ENCODE measurements at regions not wholly inside any gene's neighbourhood (a gene's known extent, or its start where the extent isn't known, plus 50 kb on each side); places are given as distances from the start of the nearest gene placed in this dataset.

- Histone ChIP-seq H3K27ac (ENCODE audit: extremely low read depth, low read depth, low read length) (no peak overlapping the region), H3K9me3 (ENCODE audit: control insufficient read depth, insufficient read depth, low read depth, low read length) (no peaks in the 10 kb centered on the region), H3K36me3 (ENCODE audit: control insufficient read depth in 2 of 2, insufficient read depth in 1 of 2, low read length in 2 of 2) (no peaks in the 10 kb centered on the region), H3K4me1 (ENCODE audit: control insufficient read depth, insufficient read depth, low read length) (no peaks in the 10 kb centered on the region), H3K4me3 (ENCODE audit: low read depth, low read length) (no peak overlapping the region)
- CTCF ChIA-PET: interaction anchor here (1.1 kb wide), 1 partner anchor 12 kb away, joined by 3 read pairs; no protein-coding TSS in a partner anchor
- POLR2A ChIA-PET: no interaction called here
- no peak for TF ChIP-seq ZNF174 (tag by site-specific recombination; IDR thresholded peaks at IDR 0.05)
- TF ChIP-seq ELK4 (IDR thresholded peaks at IDR 0.05; ENCODE audit: borderline replicate concordance, low read depth, low read length): no peak
- TF ChIP-seq ZNF501 (tag by site-specific recombination; IDR thresholded peaks at IDR 0.05): no peak
- TF ChIP-seq ZFHX2 (tag by site-specific recombination; conservative IDR thresholded peaks at IDR 0.05): no peak
- TF ChIP-seq ZNF529 (tag by site-specific recombination; IDR thresholded peaks at IDR 0.05; ENCODE audit: insufficient replicate concordance): no peak
These were observed 304.4 kb upstream of the SLC39A10 start for GRCh38 chr2:195352581-195352980.

- POLR2A ChIA-PET: no interaction called here
These were observed 313.0 kb upstream of the SLC39A10 start for GRCh38 chr2:195343942-195344530.

GRCh38 chr2:195343540-195343939 lies 313.5 kb upstream of the SLC39A10 start:
- POLR2A ChIA-PET: no interaction called here
- CTCF ChIA-PET: no interaction called here
- no peak overlapping the region for H3K27ac ChIP-seq (ENCODE audit: extremely low read depth, low read depth, low read length)
- H3K4me3 ChIP-seq (ENCODE audit: low read depth, low read length): no peak overlapping the region
- H3K9me3 ChIP-seq (ENCODE audit: control insufficient read depth, insufficient read depth, low read depth, low read length): no peaks in the 10 kb centered on the region
- no peaks in the 10 kb centered on the region for H3K36me3 ChIP-seq (ENCODE audit: control insufficient read depth in 2 of 2, insufficient read depth in 1 of 2, low read length in 2 of 2)
- H3K4me1 ChIP-seq (ENCODE audit: control insufficient read depth, insufficient read depth, low read length): no peaks in the 10 kb centered on the region
- TF ChIP-seq ZBTB8A (tag by site-specific recombination; IDR thresholded peaks at IDR 0.05): no peak
- TF ChIP-seq ZFP69B (tag by site-specific recombination; IDR thresholded peaks at IDR 0.05): no peak
- no peak for TF ChIP-seq GLIS1 (tag by site-specific recombination; IDR thresholded peaks at IDR 0.05)
- TF ChIP-seq PRDM10 (tag by site-specific recombination; IDR thresholded peaks at IDR 0.05): no peak
- no peak for TF ChIP-seq ZNF626 (tag by site-specific recombination; IDR thresholded peaks at IDR 0.05)
- TF ChIP-seq ZNF501 (tag by site-specific recombination; IDR thresholded peaks at IDR 0.05): no peak
- TF ChIP-seq ZNF560 (tag by site-specific recombination; IDR thresholded peaks at IDR 0.05; ENCODE audit: borderline replicate concordance): no peak
- TF ChIP-seq ZNF169 (tag by site-specific recombination; IDR thresholded peaks at IDR 0.05): no peak
- TF ChIP-seq ZNF155 (tag by site-specific recombination; IDR thresholded peaks at IDR 0.05): no peak
- no peak for TF ChIP-seq ZNF391 (tag by site-specific recombination; IDR thresholded peaks at IDR 0.05; ENCODE audit: borderline replicate concordance, low read depth)

More at GRCh38 chr2:195343942-195344530, 313.0 kb upstream of the SLC39A10 start:
- TF ChIP-seq ZNF501 (tag by site-specific recombination; IDR thresholded peaks at IDR 0.05): no peak
- TF ChIP-seq ZNF302 (tag by site-specific recombination; IDR thresholded peaks at IDR 0.05; ENCODE audit: low read depth): no peak
- TF ChIP-seq INSM2 (tag by site-specific recombination; IDR thresholded peaks at IDR 0.05): no peak
- TF ChIP-seq ZNF354C (tag by site-specific recombination; IDR thresholded peaks at IDR 0.05; ENCODE audit: borderline replicate concordance, low read depth): no peak
- TF ChIP-seq ZNF202 (tag by site-specific recombination; IDR thresholded peaks at IDR 0.05; ENCODE audit: borderline replicate concordance): no peak
- TF ChIP-seq KLF1 (tag by site-specific recombination; IDR thresholded peaks at IDR 0.05): no peak
- no peak for TF ChIP-seq WT1 (tag by site-specific recombination; IDR thresholded peaks at IDR 0.05)
- no peak for TF ChIP-seq PRDM1 (tag by site-specific recombination; IDR thresholded peaks at IDR 0.05)
- no peak for TF ChIP-seq ZNF221 (tag by site-specific recombination; IDR thresholded peaks at IDR 0.05; ENCODE audit: borderline replicate concordance)
- no peak for TF ChIP-seq ZNF133 (tag by site-specific recombination; IDR thresholded peaks at IDR 0.05)
- TF ChIP-seq ZBTB8A (tag by site-specific recombination; IDR thresholded peaks at IDR 0.05): no peak
- no peak for TF ChIP-seq ZNF26 (tag by site-specific recombination; IDR thresholded peaks at IDR 0.05)
- TF ChIP-seq ZBTB20 (tag by site-specific recombination; IDR thresholded peaks at IDR 0.05): no peak
- TF ChIP-seq ZNF394 (tag by site-specific recombination; IDR thresholded peaks at IDR 0.05; ENCODE audit: borderline replicate concordance): no peak
- no peak for TF ChIP-seq IKZF3 (tag by site-specific recombination; IDR thresholded peaks at IDR 0.05)
- TF ChIP-seq FEZF1 (tag by site-specific recombination; IDR thresholded peaks at IDR 0.05): no peak
- TF ChIP-seq BCL11A (tag by site-specific recombination; IDR thresholded peaks at IDR 0.05; ENCODE audit: low read depth): no peak
- Histone ChIP-seq H3K9me3 (ENCODE audit: control insufficient read depth, insufficient read depth, low read depth, low read length) (no peaks in the 10 kb centered on the region), H3K27ac (ENCODE audit: extremely low read depth, low read depth, low read length) (no peak overlapping the region), H3K4me3 (ENCODE audit: low read depth, low read length) (no peak overlapping the region), H3K4me1 (ENCODE audit: control insufficient read depth, insufficient read depth, low read length) (no peaks in the 10 kb centered on the region), H3K36me3 (ENCODE audit: control insufficient read depth in 2 of 2, insufficient read depth in 1 of 2, low read length in 2 of 2) (no peaks in the 10 kb centered on the region)
- CTCF ChIA-PET: no interaction called here
